GM23338 (cell line): ENCODE measurements at regions not wholly inside any gene's neighbourhood (a gene's known extent, or its start where the extent isn't known, plus 50 kb on each side); places are given as distances from the start of the nearest gene placed in this dataset.

Source experiments
- ATAC-seq: fragments of 200-7000 bp; cut with Tn5 transposase; 3 replicates; pipeline ENCODE4 v1.9.1; 2020
- DNase-seq: peaks from one replicate; pipeline ENCODE4 v3.0.0-alpha.2; 2015; ENCODE audit warnings: low spot score
- H2AFZ ChIP-seq: fragments of 200-600 bp; sonication (generic); 2 replicates; pipeline ENCODE4 v1.8.0; 2016; ENCODE audit warnings: antibody characterized with exemption, mild to moderate bottlenecking, moderate library complexity
- H3F3A ChIP-seq: fragments of 200-600 bp; sonication (generic); replicated peaks from 2 replicates; pipeline ENCODE4 v1.8.0; 2017; ENCODE audit warnings: antibody characterized with exemption, mixed run types, low read depth
- H3K27ac ChIP-seq: fragments of 200-600 bp; sonication (generic); 2 replicates; pipeline ENCODE4 v1.6.1; 2016; ENCODE audit warnings: low read depth
- H3K27me3 ChIP-seq: fragments of 200-600 bp; sonication (generic); 2 replicates; pipeline ENCODE4 v1.8.0; 2016; ENCODE audit warnings: mild to moderate bottlenecking, mixed run types, moderate library complexity; ENCODE audit not compliant: insufficient read depth
- H3K36me3 ChIP-seq: fragments of 200-600 bp; sonication (generic); 2 replicates; pipeline ENCODE4 v1.8.0; 2016; ENCODE audit warnings: mild to moderate bottlenecking; ENCODE audit not compliant: insufficient read depth
- H3K4me1 ChIP-seq: fragments of 200-600 bp; sonication (generic); 2 replicates; pipeline ENCODE4 v1.8.0; 2016; ENCODE audit warnings: mild to moderate bottlenecking, moderate library complexity; ENCODE audit not compliant: insufficient read depth
- H3K4me2 ChIP-seq: fragments of 200-600 bp; sonication (generic); 2 replicates; pipeline ENCODE4 v1.7.1; 2017; ENCODE audit warnings: mixed run types
- H3K4me3 ChIP-seq: fragments of 200-600 bp; sonication (generic); 2 replicates; pipeline ENCODE4 v1.6.1; 2016; ENCODE audit warnings: mixed run types
- H3K79me2 ChIP-seq: fragments of 200-600 bp; sonication (generic); replicated peaks from 2 replicates; pipeline ENCODE4 v1.8.0; 2017; ENCODE audit warnings: mild to moderate bottlenecking; ENCODE audit not compliant: insufficient read depth
- H3K9me2 ChIP-seq: fragments of 200-600 bp; sonication (generic); 2 replicates; pipeline ENCODE4 v1.8.0; 2017; ENCODE audit not compliant: insufficient read depth
- H4K20me1 ChIP-seq: fragments of 200-600 bp; sonication (generic); replicated peaks from 2 replicates; pipeline ENCODE4 v1.8.0; 2017; ENCODE audit warnings: mild to moderate bottlenecking; ENCODE audit not compliant: insufficient read depth
- H3K27ac Mint-ChIP-seq: 2 replicates; pipeline ENCODE4 v1.8.0; 2020; ENCODE audit warnings: inconsistent platforms, mild to moderate bottlenecking, moderate library complexity, mixed read lengths
- H3K27me3 Mint-ChIP-seq: 3 replicates; pipeline ENCODE4 v1.8.0; 2022; ENCODE audit warnings: low read depth, mild to moderate bottlenecking, moderate library complexity, mixed read lengths, inconsistent platforms; ENCODE audit not compliant: insufficient read depth, poor library complexity
- H3K36me3 Mint-ChIP-seq: 3 replicates; pipeline ENCODE4 v1.8.0; 2021; ENCODE audit warnings: low read depth, mild to moderate bottlenecking, inconsistent platforms, moderate library complexity, mixed read lengths
- H3K4me1 Mint-ChIP-seq: 3 replicates; pipeline ENCODE4 v1.8.0; 2020; ENCODE audit warnings: mild to moderate bottlenecking, inconsistent platforms, mixed read lengths
- H3K4me3 Mint-ChIP-seq: 3 replicates; pipeline ENCODE4 v1.8.0; 2021; ENCODE audit warnings: moderate library complexity, mild to moderate bottlenecking, inconsistent platforms, mixed read lengths
- H3K9me3 Mint-ChIP-seq: 3 replicates; pipeline ENCODE4 v1.8.0; 2020; ENCODE audit warnings: moderate library complexity, mild to moderate bottlenecking, inconsistent platforms, mixed read lengths
- CREB1 ChIP-seq: fragments of 250-450 bp; sonication (Bioruptor Pico); IDR thresholded peaks from 2 replicates; pipeline ENCODE4 v1.5.0; 2020; ENCODE audit warnings: low read depth, mild to moderate bottlenecking, moderate library complexity
- EZH2 ChIP-seq: fragments of 200-600 bp; sonication (generic); IDR thresholded peaks from one replicate; pipeline ENCODE4 v1.8.0; 2017; ENCODE audit warnings: antibody characterized with exemption, mild to moderate bottlenecking, low read depth; ENCODE audit not compliant: unreplicated experiment
- EZH2phosphoT487 ChIP-seq: fragments of 200-600 bp; sonication (generic); IDR thresholded peaks from one replicate; pipeline ENCODE4 v1.8.1; 2018; ENCODE audit warnings: antibody characterized with exemption; ENCODE audit not compliant: unreplicated experiment
- JUNB ChIP-seq: IDR thresholded peaks from one replicate; pipeline ENCODE4 v1.6.1; 2016; ENCODE audit warnings: antibody characterized with exemption; ENCODE audit not compliant: unreplicated experiment
- NANOG ChIP-seq: IDR thresholded peaks from 2 replicates; pipeline ENCODE4 v1.6.1; 2016; ENCODE audit warnings: antibody characterized with exemption, borderline replicate concordance
- POLR2AphosphoS5 ChIP-seq: IDR thresholded peaks from 2 replicates; pipeline ENCODE4 v1.6.1; 2016; ENCODE audit warnings: antibody characterized with exemption, low read depth
- STAT1 ChIP-seq: IDR thresholded peaks from one replicate; pipeline ENCODE4 v1.6.1; 2016; ENCODE audit warnings: antibody characterized with exemption; ENCODE audit not compliant: unreplicated experiment
- ZNF114 ChIP-seq: fragments of 250-450 bp; sonication (Bioruptor Pico); IDR thresholded peaks from 2 replicates; pipeline ENCODE4 v1.5.0; 2020; ENCODE audit warnings: mild to moderate bottlenecking, moderate library complexity
- ZNF331 ChIP-seq: fragments of 250-450 bp; sonication (Bioruptor Pico); IDR thresholded peaks from 2 replicates; pipeline ENCODE4 v1.5.0; 2020; ENCODE audit warnings: low read depth, mild to moderate bottlenecking, moderate library complexity
- TF ChIP-seq, protein P1 (sequence below): IDR thresholded peaks from one replicate; pipeline ENCODE4 v1.6.1; 2018; ENCODE audit warnings: antibody characterized with exemption; ENCODE audit not compliant: unreplicated experiment
- TF ChIP-seq, protein P2 (sequence below), 2 experiments: fragments of 200-600 bp in 1 of 2; sonication (generic) in 1 of 2; conservative IDR thresholded peaks; 2 replicates each; pipeline versions ENCODE4 v1.5.1 to v1.6.1; 2016 to 2017; ENCODE audit warnings: antibody characterized with exemption in 2 of 2, low read depth in 2 of 2, mild to moderate bottlenecking in 2 of 2, moderate library complexity in 1 of 2
- TF ChIP-seq, protein P3 (sequence below): fragments of 250-450 bp; sonication (Bioruptor Pico); IDR thresholded peaks from 2 replicates; pipeline ENCODE4 v1.5.0; 2020; ENCODE audit warnings: mild to moderate bottlenecking, moderate library complexity
- TF ChIP-seq, protein P4 (sequence below): IDR thresholded peaks from 2 replicates; pipeline ENCODE4 v1.6.1; 2016; ENCODE audit warnings: antibody characterized with exemption

DNA sequence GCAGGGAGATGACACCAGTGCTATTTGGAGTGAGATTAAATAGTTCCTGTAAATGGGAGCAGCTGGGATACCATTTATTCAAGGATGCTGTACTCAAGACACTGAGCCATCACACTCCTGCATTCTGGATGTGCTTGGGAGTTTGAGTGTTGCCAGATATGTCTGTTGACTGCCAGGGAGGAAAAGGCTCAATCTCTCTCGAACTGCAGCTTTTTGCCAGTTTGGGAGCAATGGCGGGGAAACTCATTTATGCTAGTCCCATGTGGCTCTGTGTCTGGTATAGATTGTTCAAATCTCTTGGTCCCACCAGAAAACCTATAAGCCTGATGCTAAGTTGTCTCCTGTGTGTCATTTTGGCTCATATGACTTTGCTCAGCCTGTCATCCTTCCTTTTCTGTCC is 363.6 kb downstream of the WDR72 start:
- Histone ChIP-seq H3K27me3 (no peaks in the 10 kb centered on the region), H2AFZ (no peak overlapping the region), H3K36me3 (no peaks in the 10 kb centered on the region), H3K27ac (no peak overlapping the region), H3K79me2 (no peaks in the 10 kb centered on the region), H3F3A (no peaks in the 10 kb centered on the region), H4K20me1 (no peaks in the 10 kb centered on the region), H3K4me3 (no peak overlapping the region), H3K4me2 (no peak overlapping the region), H3K9me2 (no peaks in the 10 kb centered on the region), H3K4me1 (no peaks in the 10 kb centered on the region)
- Mint-ChIP-seq H3K27me3 (no peaks in the 10 kb centered on the region), H3K36me3 (no peaks in the 10 kb centered on the region), H3K4me1 (peaks cover 1% of the 10 kb centered on the region; the same call in 2 of the 3 replicates), H3K27ac (no peak overlapping the region), H3K9me3 (no peaks in the 10 kb centered on the region), H3K4me3 (no peak overlapping the region)
- ATAC-seq (no peak), DNase-seq (no peak)
- TF ChIP-seq, protein P1, sequence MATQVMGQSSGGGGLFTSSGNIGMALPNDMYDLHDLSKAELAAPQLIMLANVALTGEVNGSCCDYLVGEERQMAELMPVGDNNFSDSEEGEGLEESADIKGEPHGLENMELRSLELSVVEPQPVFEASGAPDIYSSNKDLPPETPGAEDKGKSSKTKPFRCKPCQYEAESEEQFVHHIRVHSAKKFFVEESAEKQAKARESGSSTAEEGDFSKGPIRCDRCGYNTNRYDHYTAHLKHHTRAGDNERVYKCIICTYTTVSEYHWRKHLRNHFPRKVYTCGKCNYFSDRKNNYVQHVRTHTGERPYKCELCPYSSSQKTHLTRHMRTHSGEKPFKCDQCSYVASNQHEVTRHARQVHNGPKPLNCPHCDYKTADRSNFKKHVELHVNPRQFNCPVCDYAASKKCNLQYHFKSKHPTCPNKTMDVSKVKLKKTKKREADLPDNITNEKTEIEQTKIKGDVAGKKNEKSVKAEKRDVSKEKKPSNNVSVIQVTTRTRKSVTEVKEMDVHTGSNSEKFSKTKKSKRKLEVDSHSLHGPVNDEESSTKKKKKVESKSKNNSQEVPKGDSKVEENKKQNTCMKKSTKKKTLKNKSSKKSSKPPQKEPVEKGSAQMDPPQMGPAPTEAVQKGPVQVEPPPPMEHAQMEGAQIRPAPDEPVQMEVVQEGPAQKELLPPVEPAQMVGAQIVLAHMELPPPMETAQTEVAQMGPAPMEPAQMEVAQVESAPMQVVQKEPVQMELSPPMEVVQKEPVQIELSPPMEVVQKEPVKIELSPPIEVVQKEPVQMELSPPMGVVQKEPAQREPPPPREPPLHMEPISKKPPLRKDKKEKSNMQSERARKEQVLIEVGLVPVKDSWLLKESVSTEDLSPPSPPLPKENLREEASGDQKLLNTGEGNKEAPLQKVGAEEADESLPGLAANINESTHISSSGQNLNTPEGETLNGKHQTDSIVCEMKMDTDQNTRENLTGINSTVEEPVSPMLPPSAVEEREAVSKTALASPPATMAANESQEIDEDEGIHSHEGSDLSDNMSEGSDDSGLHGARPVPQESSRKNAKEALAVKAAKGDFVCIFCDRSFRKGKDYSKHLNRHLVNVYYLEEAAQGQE, result no peak
- TF ChIP-seq JUNB (no peak), CREB1 (CRISPR knock-in tag) (no peak), ZNF114 (no peak), STAT1 (no peak), ZNF331 (CRISPR knock-in tag) (no peak), EZH2 (no peak), POLR2AphosphoS5 (no peak), NANOG (no peak), EZH2phosphoT487 (no peak)
- TF ChIP-seq, protein P2, sequence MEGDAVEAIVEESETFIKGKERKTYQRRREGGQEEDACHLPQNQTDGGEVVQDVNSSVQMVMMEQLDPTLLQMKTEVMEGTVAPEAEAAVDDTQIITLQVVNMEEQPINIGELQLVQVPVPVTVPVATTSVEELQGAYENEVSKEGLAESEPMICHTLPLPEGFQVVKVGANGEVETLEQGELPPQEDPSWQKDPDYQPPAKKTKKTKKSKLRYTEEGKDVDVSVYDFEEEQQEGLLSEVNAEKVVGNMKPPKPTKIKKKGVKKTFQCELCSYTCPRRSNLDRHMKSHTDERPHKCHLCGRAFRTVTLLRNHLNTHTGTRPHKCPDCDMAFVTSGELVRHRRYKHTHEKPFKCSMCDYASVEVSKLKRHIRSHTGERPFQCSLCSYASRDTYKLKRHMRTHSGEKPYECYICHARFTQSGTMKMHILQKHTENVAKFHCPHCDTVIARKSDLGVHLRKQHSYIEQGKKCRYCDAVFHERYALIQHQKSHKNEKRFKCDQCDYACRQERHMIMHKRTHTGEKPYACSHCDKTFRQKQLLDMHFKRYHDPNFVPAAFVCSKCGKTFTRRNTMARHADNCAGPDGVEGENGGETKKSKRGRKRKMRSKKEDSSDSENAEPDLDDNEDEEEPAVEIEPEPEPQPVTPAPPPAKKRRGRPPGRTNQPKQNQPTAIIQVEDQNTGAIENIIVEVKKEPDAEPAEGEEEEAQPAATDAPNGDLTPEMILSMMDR (conservative IDR thresholded peaks at IDR 0.05; ENCODE audit: low read depth in 2 of 2), result no peak
- TF ChIP-seq, protein P3, sequence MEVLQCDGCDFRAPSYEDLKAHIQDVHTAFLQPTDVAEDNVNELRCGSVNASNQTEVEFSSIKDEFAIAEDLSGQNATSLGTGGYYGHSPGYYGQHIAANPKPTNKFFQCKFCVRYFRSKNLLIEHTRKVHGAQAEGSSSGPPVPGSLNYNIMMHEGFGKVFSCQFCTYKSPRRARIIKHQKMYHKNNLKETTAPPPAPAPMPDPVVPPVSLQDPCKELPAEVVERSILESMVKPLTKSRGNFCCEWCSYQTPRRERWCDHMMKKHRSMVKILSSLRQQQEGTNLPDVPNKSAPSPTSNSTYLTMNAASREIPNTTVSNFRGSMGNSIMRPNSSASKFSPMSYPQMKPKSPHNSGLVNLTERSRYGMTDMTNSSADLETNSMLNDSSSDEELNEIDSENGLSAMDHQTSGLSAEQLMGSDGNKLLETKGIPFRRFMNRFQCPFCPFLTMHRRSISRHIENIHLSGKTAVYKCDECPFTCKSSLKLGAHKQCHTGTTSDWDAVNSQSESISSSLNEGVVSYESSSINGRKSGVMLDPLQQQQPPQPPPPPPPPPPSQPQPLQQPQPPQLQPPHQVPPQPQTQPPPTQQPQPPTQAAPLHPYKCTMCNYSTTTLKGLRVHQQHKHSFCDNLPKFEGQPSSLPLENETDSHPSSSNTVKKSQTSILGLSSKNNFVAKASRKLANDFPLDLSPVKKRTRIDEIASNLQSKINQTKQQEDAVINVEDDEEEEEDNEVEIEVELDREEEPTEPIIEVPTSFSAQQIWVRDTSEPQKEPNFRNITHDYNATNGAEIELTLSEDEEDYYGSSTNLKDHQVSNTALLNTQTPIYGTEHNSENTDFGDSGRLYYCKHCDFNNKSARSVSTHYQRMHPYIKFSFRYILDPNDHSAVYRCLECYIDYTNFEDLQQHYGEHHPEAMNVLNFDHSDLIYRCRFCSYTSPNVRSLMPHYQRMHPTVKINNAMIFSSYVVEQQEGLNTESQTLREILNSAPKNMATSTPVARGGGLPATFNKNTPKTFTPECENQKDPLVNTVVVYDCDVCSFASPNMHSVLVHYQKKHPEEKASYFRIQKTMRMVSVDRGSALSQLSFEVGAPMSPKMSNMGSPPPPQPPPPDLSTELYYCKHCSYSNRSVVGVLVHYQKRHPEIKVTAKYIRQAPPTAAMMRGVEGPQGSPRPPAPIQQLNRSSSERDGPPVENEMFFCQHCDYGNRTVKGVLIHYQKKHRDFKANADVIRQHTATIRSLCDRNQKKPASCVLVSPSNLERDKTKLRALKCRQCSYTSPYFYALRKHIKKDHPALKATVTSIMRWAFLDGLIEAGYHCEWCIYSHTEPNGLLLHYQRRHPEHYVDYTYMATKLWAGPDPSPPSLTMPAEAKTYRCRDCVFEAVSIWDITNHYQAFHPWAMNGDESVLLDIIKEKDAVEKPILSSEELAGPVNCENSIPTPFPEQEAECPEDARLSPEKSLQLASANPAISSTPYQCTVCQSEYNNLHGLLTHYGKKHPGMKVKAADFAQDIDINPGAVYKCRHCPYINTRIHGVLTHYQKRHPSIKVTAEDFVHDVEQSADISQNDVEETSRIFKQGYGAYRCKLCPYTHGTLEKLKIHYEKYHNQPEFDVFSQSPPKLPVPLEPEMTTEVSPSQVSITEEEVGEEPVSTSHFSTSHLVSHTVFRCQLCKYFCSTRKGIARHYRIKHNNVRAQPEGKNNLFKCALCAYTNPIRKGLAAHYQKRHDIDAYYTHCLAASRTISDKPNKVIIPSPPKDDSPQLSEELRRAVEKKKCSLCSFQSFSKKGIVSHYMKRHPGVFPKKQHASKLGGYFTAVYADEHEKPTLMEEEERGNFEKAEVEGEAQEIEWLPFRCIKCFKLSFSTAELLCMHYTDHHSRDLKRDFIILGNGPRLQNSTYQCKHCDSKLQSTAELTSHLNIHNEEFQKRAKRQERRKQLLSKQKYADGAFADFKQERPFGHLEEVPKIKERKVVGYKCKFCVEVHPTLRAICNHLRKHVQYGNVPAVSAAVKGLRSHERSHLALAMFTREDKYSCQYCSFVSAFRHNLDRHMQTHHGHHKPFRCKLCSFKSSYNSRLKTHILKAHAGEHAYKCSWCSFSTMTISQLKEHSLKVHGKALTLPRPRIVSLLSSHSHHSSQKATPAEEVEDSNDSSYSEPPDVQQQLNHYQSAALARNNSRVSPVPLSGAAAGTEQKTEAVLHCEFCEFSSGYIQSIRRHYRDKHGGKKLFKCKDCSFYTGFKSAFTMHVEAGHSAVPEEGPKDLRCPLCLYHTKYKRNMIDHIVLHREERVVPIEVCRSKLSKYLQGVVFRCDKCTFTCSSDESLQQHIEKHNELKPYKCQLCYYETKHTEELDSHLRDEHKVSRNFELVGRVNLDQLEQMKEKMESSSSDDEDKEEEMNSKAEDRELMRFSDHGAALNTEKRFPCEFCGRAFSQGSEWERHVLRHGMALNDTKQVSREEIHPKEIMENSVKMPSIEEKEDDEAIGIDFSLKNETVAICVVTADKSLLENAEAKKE, result no peak
- TF ChIP-seq, protein P4, sequence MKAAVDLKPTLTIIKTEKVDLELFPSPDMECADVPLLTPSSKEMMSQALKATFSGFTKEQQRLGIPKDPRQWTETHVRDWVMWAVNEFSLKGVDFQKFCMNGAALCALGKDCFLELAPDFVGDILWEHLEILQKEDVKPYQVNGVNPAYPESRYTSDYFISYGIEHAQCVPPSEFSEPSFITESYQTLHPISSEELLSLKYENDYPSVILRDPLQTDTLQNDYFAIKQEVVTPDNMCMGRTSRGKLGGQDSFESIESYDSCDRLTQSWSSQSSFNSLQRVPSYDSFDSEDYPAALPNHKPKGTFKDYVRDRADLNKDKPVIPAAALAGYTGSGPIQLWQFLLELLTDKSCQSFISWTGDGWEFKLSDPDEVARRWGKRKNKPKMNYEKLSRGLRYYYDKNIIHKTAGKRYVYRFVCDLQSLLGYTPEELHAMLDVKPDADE, result no peak
